Endothelial cell of umbilical vein (primary cell): ENCODE measurements at regions not wholly inside any gene's neighbourhood (a gene's known extent, or its start where the extent isn't known, plus 50 kb on each side); places are given as distances from the start of the nearest gene placed in this dataset.

ENCODE experiments used
- BruUV-seq: library from RNA; stranded (reverse); fragments of 400-500 nt; replicated peaks from 2 replicates; lab custom pipeline; 2021; lab: Mats Ljungman, UMichigan
- CTCF ChIA-PET: fragments of 300-600, 350-600 bp; sonication (Branson Sonifier 250); formaldehyde crosslinking; loops from one replicate; lab custom pipeline; 2021; ENCODE audit warnings: antibody characterized with exemption, inconsistent platforms; lab: Charles Lee
- POLR2A ChIA-PET: fragments of 300-600, 350-600 bp; sonication (Branson Sonifier 250); formaldehyde crosslinking; loops from one replicate; lab custom pipeline; 2021; ENCODE audit warnings: antibody characterized with exemption, inconsistent platforms; lab: Charles Lee
- DNase-seq: peaks from one replicate; pipeline ENCODE4 v3.0.0-alpha.2; 2011; ENCODE audit warnings: low read depth, low spot score
- FAIRE-seq: peaks from 2 replicates; lab custom pipeline; 2011; peaks lifted over from hg19 to GRCh38; lab: Jason Lieb, UNC
- H2AFZ ChIP-seq: 2 replicates; pipeline ENCODE4 v1.6.0; 2012; ENCODE audit warnings: low read depth, low read length, control low read depth, inconsistent platforms
- H3K27ac ChIP-seq: 2 replicates; pipeline ENCODE4 v1.5.1; 2011; ENCODE audit warnings: low read depth, mild to moderate bottlenecking, control low read depth, low read length, moderate library complexity; ENCODE audit not compliant: insufficient read depth
- H3K27me3 ChIP-seq, 2 experiments: 2 replicates each; pipeline versions ENCODE4 v1.6.0 to v1.6.1; 2011; ENCODE audit warnings: low read length in 2 of 2, mixed read lengths in 1 of 2; ENCODE audit not compliant: control insufficient read depth in 2 of 2, insufficient read depth in 2 of 2
- H3K36me3 ChIP-seq, 2 experiments: 2 replicates in 1 of 2; 3 replicates in 1 of 2; pipeline ENCODE4 v1.5.1; 2011; ENCODE audit warnings: low read length in 2 of 2, mild to moderate bottlenecking in 1 of 2, moderate library complexity in 1 of 2; ENCODE audit not compliant: control insufficient read depth in 2 of 2, insufficient read depth in 2 of 2; ENCODE audit errors: extremely low read depth in 1 of 2
- H3K4me1 ChIP-seq: 3 replicates; pipeline ENCODE4 v1.5.1; 2011; ENCODE audit warnings: mild to moderate bottlenecking, low read length; ENCODE audit not compliant: control insufficient read depth, insufficient read depth; ENCODE audit errors: extremely low read depth
- H3K4me2 ChIP-seq: 2 replicates; pipeline ENCODE4 v1.6.1; 2011; ENCODE audit warnings: low read length, control low read depth, mixed read lengths; ENCODE audit not compliant: insufficient read depth
- H3K4me3 ChIP-seq, 3 experiments: fragments of 200-600 bp in 1 of 3; sonication (generic), shearing (Covaris generic) in 1 of 3; replicated peaks in 1 of 3; 2 replicates each; pipeline ENCODE4 v1.5.1; 2011 to 2016; ENCODE audit warnings: control low read depth in 3 of 3, low read length in 3 of 3, mild to moderate bottlenecking in 2 of 3, inconsistent platforms in 1 of 3, low read depth in 1 of 3, moderate library complexity in 1 of 3; ENCODE audit not compliant: insufficient read depth in 1 of 3
- H3K79me2 ChIP-seq: 2 replicates; pipeline ENCODE4 v1.6.0; 2012; ENCODE audit warnings: low read length, inconsistent platforms; ENCODE audit not compliant: control insufficient read depth, insufficient read depth
- H3K9ac ChIP-seq: replicated peaks from 2 replicates; pipeline ENCODE3; 2011; ENCODE audit warnings: low read length, control low read depth; ENCODE audit not compliant: insufficient read depth; ENCODE audit errors: extremely low read depth
- H3K9me1 ChIP-seq: replicated peaks from 3 replicates; pipeline ENCODE4 v1.6.0; 2011; ENCODE audit warnings: mild to moderate bottlenecking, low read length; ENCODE audit not compliant: control insufficient read depth, insufficient read depth; ENCODE audit errors: extremely low read depth
- H3K9me3 ChIP-seq: replicated peaks from 2 replicates; pipeline ENCODE4 v1.5.1; 2012; ENCODE audit warnings: low read length, inconsistent platforms; ENCODE audit not compliant: control insufficient read depth, insufficient read depth
- H4K20me1 ChIP-seq: replicated peaks from 2 replicates; pipeline ENCODE3; 2011; ENCODE audit warnings: mild to moderate bottlenecking, low read length; ENCODE audit not compliant: control insufficient read depth, insufficient read depth; ENCODE audit errors: extremely low read depth
- CTCF ChIP-seq, 2 donors: IDR thresholded peaks; 1 replicate in 1 of 2; 2 replicates in 1 of 2; pipeline ENCODE4 v1.5.1; 2011; ENCODE audit warnings: low read length in 2 of 2, mild to moderate bottlenecking in 2 of 2, moderate library complexity in 2 of 2, control low read depth in 1 of 2, inconsistent platforms in 1 of 2, low read depth in 1 of 2; ENCODE audit not compliant: insufficient read depth in 1 of 2; ENCODE audit errors: extremely low read depth in 1 of 2
- EZH2 ChIP-seq: IDR thresholded peaks from 2 replicates; pipeline ENCODE4 v1.6.1; 2012; ENCODE audit warnings: borderline replicate concordance, low read depth, mild to moderate bottlenecking, moderate library complexity, low read length, inconsistent platforms; ENCODE audit not compliant: severe bottlenecking
- FOS ChIP-seq: IDR thresholded peaks from 2 replicates; pipeline ENCODE4 v1.6.1; 2011; ENCODE audit warnings: mild to moderate bottlenecking, low read length, moderate library complexity, borderline replicate concordance; ENCODE audit not compliant: insufficient read depth
- GATA2 ChIP-seq: IDR thresholded peaks from 2 replicates; pipeline ENCODE4 v1.7.0; 2011; ENCODE audit warnings: low read depth, mild to moderate bottlenecking, moderate library complexity, mixed read lengths, low read length; ENCODE audit not compliant: insufficient read length, insufficient read depth
- JUN ChIP-seq: IDR thresholded peaks from 2 replicates; pipeline ENCODE4 v1.6.1; 2011; ENCODE audit warnings: borderline replicate concordance, low read depth; ENCODE audit not compliant: insufficient read length, insufficient read depth
- MYC ChIP-seq: IDR thresholded peaks from one replicate; pipeline ENCODE4 v1.6.1; 2011; ENCODE audit warnings: mild to moderate bottlenecking, low read depth, low read length
- POLR2A ChIP-seq: IDR thresholded peaks from 2 replicates; pipeline ENCODE4 v1.6.1; 2012; ENCODE audit warnings: low read depth, mild to moderate bottlenecking, control low read depth, low read length
- dilution Hi-C: fragments of 300-500 bp; cut with MboI; formaldehyde crosslinking; loops from one replicate; pipeline ENCODE4 v1.15.0; 2019; ENCODE audit warnings: low sequenced_read_pairs; ENCODE audit not compliant: extremely low pct_ligation_motif_present
- intact Hi-C: fragments of 100-400 bp; cut with micrococcal nuclease; formaldehyde crosslinking; loops from one replicate; pipeline ENCODE4 v1.10.0; 2022

- ChIA-PET POLR2A (no interaction called here), CTCF (interaction anchor here (1.3 to 1.6 kb wide), 3 partner anchors 12 to 295 kb away, joined by 3 to 12 read pairs (median 4); no protein-coding TSS in a partner anchor)
- Histone ChIP-seq H3K4me3 (no peak overlapping the region), H3K9me1 (no peaks in the 10 kb centered on the region), H3K9ac (no peak overlapping the region), H3K27ac (no peak overlapping the region), H3K9me3 (no peaks in the 10 kb centered on the region), H2AFZ (no peak overlapping the region), H3K27me3 (no peaks in the 10 kb centered on the region), H4K20me1 (no peaks in the 10 kb centered on the region), H3K79me2 (no peaks in the 10 kb centered on the region), H3K4me1 (no peaks in the 10 kb centered on the region), H3K4me2 (no peak overlapping the region), H3K36me3 (no peaks in the 10 kb centered on the region)
- TF ChIP-seq JUN (no peak), EZH2 (no peak), FOS (no peak), MYC (no peak), CTCF (IDR thresholded peaks at IDR 0.05; ENCODE audit: extremely low read depth in 1 of 2, insufficient read depth in 1 of 2, low read depth in 1 of 2, low read length in 2 of 2) (no peak), POLR2A (no peak), GATA2 (no peak)
- intact Hi-C loops (loop anchor here (10.0 kb wide), 1 partner anchor 1152 kb away; no protein-coding TSS in a partner anchor), dilution Hi-C loops (no loop called here)
- no peak for FAIRE-seq
- BruUV-seq, result no TSS peak
- DNase-seq, result no peak
Measured at GRCh38 chr4:129346734-129347133, 250.8 kb downstream of the C4orf33 start.
